ENCODE measurements at regions not wholly inside any gene's neighbourhood (a gene's known extent, or its start where the extent isn't known, plus 50 kb on each side); places are given as distances from the start of the nearest gene placed in this dataset.

- TF ChIP-seq, protein P1, sequence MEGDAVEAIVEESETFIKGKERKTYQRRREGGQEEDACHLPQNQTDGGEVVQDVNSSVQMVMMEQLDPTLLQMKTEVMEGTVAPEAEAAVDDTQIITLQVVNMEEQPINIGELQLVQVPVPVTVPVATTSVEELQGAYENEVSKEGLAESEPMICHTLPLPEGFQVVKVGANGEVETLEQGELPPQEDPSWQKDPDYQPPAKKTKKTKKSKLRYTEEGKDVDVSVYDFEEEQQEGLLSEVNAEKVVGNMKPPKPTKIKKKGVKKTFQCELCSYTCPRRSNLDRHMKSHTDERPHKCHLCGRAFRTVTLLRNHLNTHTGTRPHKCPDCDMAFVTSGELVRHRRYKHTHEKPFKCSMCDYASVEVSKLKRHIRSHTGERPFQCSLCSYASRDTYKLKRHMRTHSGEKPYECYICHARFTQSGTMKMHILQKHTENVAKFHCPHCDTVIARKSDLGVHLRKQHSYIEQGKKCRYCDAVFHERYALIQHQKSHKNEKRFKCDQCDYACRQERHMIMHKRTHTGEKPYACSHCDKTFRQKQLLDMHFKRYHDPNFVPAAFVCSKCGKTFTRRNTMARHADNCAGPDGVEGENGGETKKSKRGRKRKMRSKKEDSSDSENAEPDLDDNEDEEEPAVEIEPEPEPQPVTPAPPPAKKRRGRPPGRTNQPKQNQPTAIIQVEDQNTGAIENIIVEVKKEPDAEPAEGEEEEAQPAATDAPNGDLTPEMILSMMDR (IDR thresholded peaks at IDR 0.05 in 8 of 11, conservative IDR thresholded peaks at IDR 0.05 in 3 of 11), result no peak
- no peak for TF ChIP-seq POLR2A (IDR thresholded peaks at IDR 0.05)
- TF ChIP-seq POLR2AphosphoS5 (IDR thresholded peaks at IDR 0.05), result no peak
Observed at GRCh38 chr4:135538698-135539097, 1337.1 kb upstream of the PABPC4L start.
